Right atrium auricular region (tissue), 2 donors: ENCODE measurements at regions not wholly inside any gene's neighbourhood (a gene's known extent, or its start where the extent isn't known, plus 50 kb on each side); places are given as distances from the start of the nearest gene placed in this dataset.
"Not testable (repeated sequence)": the region's sequence is repeated elsewhere in the genome, so short reads cannot be mapped to it uniquely, and the experiment has no call there.

ENCODE experiments used
- DNase-seq: peaks from one replicate; pipeline ENCODE4 v3.0.0-alpha.2; 2019; ENCODE audit warnings: low spot score
- H3K27ac ChIP-seq, 2 donors: fragments of 200-600 bp; sonication (generic); 1 replicate in 1 of 2; 2 replicates in 1 of 2; pipeline ENCODE4 v1.5.1; 2016 to 2019
- H3K27me3 ChIP-seq, 2 donors: fragments of 200-600 bp; sonication (generic); one replicate each; pipeline versions ENCODE4 v1.5.1 to v1.6.0; 2017 to 2019
- H3K36me3 ChIP-seq: fragments of 200-600 bp; sonication (generic); one replicate; pipeline ENCODE4 v1.5.1; 2016
- H3K4me1 ChIP-seq, 2 donors: fragments of 200-600 bp; sonication (generic); one replicate each; pipeline versions ENCODE4 v1.5.1 to v1.6.0; 2017 to 2019
- H3K4me3 ChIP-seq, 2 donors: fragments of 200-600 bp; sonication (generic); 1 replicate in 1 of 2; 2 replicates in 1 of 2; pipeline ENCODE4 v1.5.1; 2017 to 2019; ENCODE audit warnings: mild to moderate bottlenecking in 1 of 2, moderate library complexity in 1 of 2
- H3K9me3 ChIP-seq, 2 donors: fragments of 200-600 bp; sonication (generic); one replicate each; pipeline ENCODE4 v1.5.1; 2019
- TF ChIP-seq, protein P1 (sequence below), 2 donors: fragments of 200-600 bp; sonication (generic); IDR thresholded peaks; one replicate each; pipeline ENCODE4 v1.5.1; 2019; ENCODE audit warnings: antibody characterized with exemption in 2 of 2

GRCh38 chr16:35214840-35215239, 1755.4 kb downstream of the TP53TG3F start:
- H3K4me3 ChIP-seq: no peak overlapping the region
- no peaks in the 10 kb centered on the region for H3K9me3 ChIP-seq

GRCh38 chr16:35215287-35215686, 1755.9 kb downstream of the TP53TG3F start:
- TF ChIP-seq, protein P1, sequence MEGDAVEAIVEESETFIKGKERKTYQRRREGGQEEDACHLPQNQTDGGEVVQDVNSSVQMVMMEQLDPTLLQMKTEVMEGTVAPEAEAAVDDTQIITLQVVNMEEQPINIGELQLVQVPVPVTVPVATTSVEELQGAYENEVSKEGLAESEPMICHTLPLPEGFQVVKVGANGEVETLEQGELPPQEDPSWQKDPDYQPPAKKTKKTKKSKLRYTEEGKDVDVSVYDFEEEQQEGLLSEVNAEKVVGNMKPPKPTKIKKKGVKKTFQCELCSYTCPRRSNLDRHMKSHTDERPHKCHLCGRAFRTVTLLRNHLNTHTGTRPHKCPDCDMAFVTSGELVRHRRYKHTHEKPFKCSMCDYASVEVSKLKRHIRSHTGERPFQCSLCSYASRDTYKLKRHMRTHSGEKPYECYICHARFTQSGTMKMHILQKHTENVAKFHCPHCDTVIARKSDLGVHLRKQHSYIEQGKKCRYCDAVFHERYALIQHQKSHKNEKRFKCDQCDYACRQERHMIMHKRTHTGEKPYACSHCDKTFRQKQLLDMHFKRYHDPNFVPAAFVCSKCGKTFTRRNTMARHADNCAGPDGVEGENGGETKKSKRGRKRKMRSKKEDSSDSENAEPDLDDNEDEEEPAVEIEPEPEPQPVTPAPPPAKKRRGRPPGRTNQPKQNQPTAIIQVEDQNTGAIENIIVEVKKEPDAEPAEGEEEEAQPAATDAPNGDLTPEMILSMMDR (IDR thresholded peaks at IDR 0.05): no peak
- Histone ChIP-seq H3K27me3 (no peaks in the 10 kb centered on the region), H3K4me3 (no peak overlapping the region), H3K36me3 (no peaks in the 10 kb centered on the region), H3K27ac (no peak overlapping the region), H3K4me1 (no peaks in the 10 kb centered on the region), H3K9me3 (no peaks in the 10 kb centered on the region)
- no peak for DNase-seq

More at GRCh38 chr16:35214840-35215239, 1755.4 kb downstream of the TP53TG3F start:
- Histone ChIP-seq H3K27ac (no peak overlapping the region), H3K4me1 (no peaks in the 10 kb centered on the region), H3K36me3 (no peaks in the 10 kb centered on the region), H3K27me3 (no peaks in the 10 kb centered on the region)
- TF ChIP-seq, protein P1 (IDR thresholded peaks at IDR 0.05): no peak
- DNase-seq: no peak

- H3K4me3 ChIP-seq, H3K27ac ChIP-seq, H3K4me1 ChIP-seq, H3K27me3 ChIP-seq, H3K9me3 ChIP-seq, DNase-seq, H3K36me3 ChIP-seq: not testable (repeated sequence)
Measured at GRCh38 chr16:35216261-35216660, 1756.8 kb downstream of the TP53TG3F start.

DNA sequence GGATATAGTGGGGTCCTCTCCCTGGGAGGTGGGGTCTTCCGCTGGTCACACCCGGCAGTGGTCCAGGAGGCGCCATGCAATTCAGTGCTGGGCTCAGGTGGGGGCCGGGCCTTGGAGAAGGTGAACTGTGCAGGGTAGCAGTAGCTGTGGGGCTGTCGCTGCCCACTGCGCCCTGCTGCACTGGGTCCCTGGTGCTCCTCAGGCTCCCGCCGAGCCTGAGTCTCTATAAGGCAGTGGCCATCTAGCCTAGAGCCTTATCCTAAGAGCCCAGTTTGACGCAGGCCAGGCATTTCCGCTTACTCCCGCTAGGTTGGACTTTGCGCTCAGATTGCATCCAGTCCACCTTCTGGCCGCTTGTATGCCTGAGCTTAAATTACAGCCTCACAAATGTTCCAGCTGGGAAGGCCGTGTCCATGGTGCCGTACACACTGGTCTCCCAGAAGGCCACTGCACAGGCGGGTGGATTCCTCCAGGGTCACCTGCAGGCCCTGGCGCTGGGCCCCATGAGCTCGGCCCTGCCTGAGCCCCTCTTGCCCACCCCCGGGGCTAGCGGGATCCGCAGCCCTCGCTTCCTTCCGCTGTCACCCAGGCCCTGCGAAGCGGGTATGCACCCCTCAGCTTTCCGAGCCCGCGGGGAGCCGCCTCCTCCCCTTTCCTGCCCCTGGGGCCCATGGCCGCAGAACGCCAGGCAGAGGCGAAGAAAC, 1762.2 kb downstream of the TP53TG3F start:
- DNase-seq: no peak
- TF ChIP-seq, protein P1 (IDR thresholded peaks at IDR 0.05): no peak
- Histone ChIP-seq H3K9me3 (no peaks in the 10 kb centered on the region), H3K36me3 (no peaks in the 10 kb centered on the region), H3K4me3 (no peak overlapping the region), H3K4me1 (no peaks in the 10 kb centered on the region), H3K27me3 (no peaks in the 10 kb centered on the region), H3K27ac (no peak overlapping the region)

DNA sequence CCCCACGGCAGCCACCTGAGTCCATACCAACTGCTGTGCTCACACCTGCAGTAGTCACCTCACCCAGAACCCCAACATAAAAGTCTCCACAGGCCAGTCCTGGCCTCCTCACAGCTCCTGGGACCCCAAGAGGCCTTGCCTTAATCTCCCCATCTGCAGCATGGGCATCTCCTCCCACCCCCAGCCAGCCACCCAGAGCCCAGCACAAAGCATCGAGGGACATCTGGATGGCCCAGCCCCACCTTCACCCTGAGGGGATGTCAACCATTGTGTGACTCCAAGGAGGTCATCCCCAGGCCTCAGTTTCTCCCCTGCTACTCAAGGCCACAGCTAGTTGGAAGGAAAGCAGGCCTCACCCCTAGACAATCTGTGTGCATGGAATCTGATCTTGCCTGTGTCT, 1775.3 kb downstream of the TP53TG3F start:
- H3K4me3 ChIP-seq: no peak overlapping the region
- TF ChIP-seq, protein P1 (IDR thresholded peaks at IDR 0.05): no peak
- no peak overlapping the region for H3K27ac ChIP-seq
- no peaks in the 10 kb centered on the region for H3K27me3 ChIP-seq
- H3K9me3 ChIP-seq: no peaks in the 10 kb centered on the region
- DNase-seq: no peak
- no peaks in the 10 kb centered on the region for H3K36me3 ChIP-seq
- H3K4me1 ChIP-seq: no peaks in the 10 kb centered on the region

- TF ChIP-seq, protein P1 (IDR thresholded peaks at IDR 0.05): no peak
- no peak overlapping the region for H3K27ac ChIP-seq
- H3K4me3 ChIP-seq: no peak overlapping the region
Measured at GRCh38 chr16:35239561-35239960, 1780.1 kb downstream of the TP53TG3F start.

More at GRCh38 chr16:35239561-35239960, 1780.1 kb downstream of the TP53TG3F start:
- no peak for DNase-seq
- Histone ChIP-seq H3K4me1 (no peaks in the 10 kb centered on the region), H3K36me3 (no peaks in the 10 kb centered on the region), H3K27me3 (no peaks in the 10 kb centered on the region), H3K9me3 (no peaks in the 10 kb centered on the region)
